CD14-positive monocyte (primary cell): ENCODE measurements at regions not wholly inside any gene's neighbourhood (a gene's known extent, or its start where the extent isn't known, plus 50 kb on each side); places are given as distances from the start of the nearest gene placed in this dataset.

Experiments used
- DNase-seq, 3 donors: peaks; one replicate each; pipeline ENCODE4 v3.0.0-alpha.2; 2011 to 2022
- H2AFZ ChIP-seq: 2 replicates; pipeline ENCODE4 v1.6.0; 2012; ENCODE audit warnings: mild to moderate bottlenecking, low read depth, low read length, inconsistent platforms; ENCODE audit not compliant: insufficient read depth, poor library complexity, severe bottlenecking
- H3K27ac ChIP-seq, 2 donors: 1 replicate in 1 of 2; 2 replicates in 1 of 2; pipeline ENCODE4 v1.5.1; 2012 to 2013; ENCODE audit warnings: low read length in 2 of 2, control low read depth in 1 of 2, inconsistent platforms in 1 of 2, low read depth in 1 of 2, mild to moderate bottlenecking in 1 of 2
- H3K27me3 ChIP-seq, 2 donors: one replicate each; pipeline versions ENCODE4 v1.6.0 to v1.6.1; 2011 to 2013; ENCODE audit warnings: low read length in 2 of 2; ENCODE audit not compliant: control insufficient read depth in 2 of 2, insufficient read depth in 2 of 2
- H3K36me3 ChIP-seq, 2 donors: replicated peaks in 1 of 2; 1 replicate in 1 of 2; 2 replicates in 1 of 2; pipeline versions ENCODE4 v1.5.1 to v1.6.1; 2012 to 2013; ENCODE audit warnings: low read length in 2 of 2, control low read depth in 1 of 2, inconsistent platforms in 1 of 2, mild to moderate bottlenecking in 1 of 2; ENCODE audit not compliant: insufficient read depth in 2 of 2, control insufficient read depth in 1 of 2
- H3K4me1 ChIP-seq, 2 donors: 1 replicate in 1 of 2; 2 replicates in 1 of 2; pipeline versions ENCODE4 v1.5.1 to v1.6.1; 2012 to 2013; ENCODE audit warnings: low read length in 2 of 2, control low read depth in 1 of 2, inconsistent platforms in 1 of 2, mild to moderate bottlenecking in 1 of 2, moderate library complexity in 1 of 2; ENCODE audit not compliant: insufficient read depth in 2 of 2, control insufficient read depth in 1 of 2
- H3K4me2 ChIP-seq: replicated peaks from 2 replicates; pipeline ENCODE3; 2012; ENCODE audit warnings: low read length, moderate library complexity, mild to moderate bottlenecking; ENCODE audit not compliant: poor library complexity, severe bottlenecking; ENCODE audit errors: extremely low read depth
- H3K4me3 ChIP-seq, 3 experiments: fragments of 200-600 bp in 1 of 3; sonication (generic) in 1 of 3; replicated peaks in 1 of 3; 1 replicate in 2 of 3; 2 replicates in 1 of 3; pipeline ENCODE4 v1.5.1; 2011 to 2013; ENCODE audit warnings: low read length in 3 of 3, mild to moderate bottlenecking in 3 of 3, control low read depth in 2 of 3, low read depth in 2 of 3, inconsistent platforms in 1 of 3, moderate library complexity in 1 of 3
- H3K79me2 ChIP-seq: 2 replicates; pipeline ENCODE4 v1.6.0; 2012; ENCODE audit warnings: mild to moderate bottlenecking, control low read depth, inconsistent platforms, low read length, moderate library complexity; ENCODE audit not compliant: insufficient read depth
- H3K9ac ChIP-seq: 2 replicates; pipeline ENCODE4 v1.6.0; 2017; ENCODE audit warnings: low read length, mild to moderate bottlenecking; ENCODE audit not compliant: insufficient read depth, poor library complexity, severe bottlenecking
- H3K9me3 ChIP-seq, 2 donors: replicated peaks in 1 of 2; 1 replicate in 1 of 2; 2 replicates in 1 of 2; pipeline versions ENCODE4 v1.5.1 to v1.6.1; 2012 to 2013; ENCODE audit warnings: low read length in 2 of 2, control low read depth in 1 of 2; ENCODE audit not compliant: control insufficient read depth in 1 of 2, insufficient read depth in 1 of 2
- H4K20me1 ChIP-seq: 2 replicates; pipeline ENCODE4 v1.6.0; 2012; ENCODE audit warnings: mild to moderate bottlenecking, low read length, control low read depth, moderate library complexity; ENCODE audit not compliant: insufficient read depth
- H3K27ac Mint-ChIP-seq, 7 donors: one replicate each; pipeline ENCODE4 v1.8.0; 2020; ENCODE audit warnings: mild to moderate bottlenecking in 7 of 7, mixed read lengths in 7 of 7, moderate library complexity in 6 of 7, inconsistent platforms in 2 of 7
- H3K27me3 Mint-ChIP-seq, 3 donors: one replicate each; pipeline ENCODE4 v1.8.0; 2021 to 2022; ENCODE audit warnings: low read depth in 3 of 3, mild to moderate bottlenecking in 3 of 3, mixed read lengths in 3 of 3, moderate library complexity in 3 of 3, inconsistent platforms in 1 of 3
- H3K36me3 Mint-ChIP-seq, 2 donors: one replicate each; pipeline ENCODE4 v1.8.0; 2020; ENCODE audit warnings: mixed read lengths in 2 of 2, inconsistent platforms in 1 of 2, mild to moderate bottlenecking in 1 of 2
- H3K4me1 Mint-ChIP-seq: one replicate; pipeline ENCODE4 v1.8.0; 2020; ENCODE audit warnings: mild to moderate bottlenecking, mixed read lengths
- H3K4me3 Mint-ChIP-seq, 2 donors: one replicate each; pipeline ENCODE4 v1.8.0; 2020; ENCODE audit warnings: mild to moderate bottlenecking in 2 of 2, mixed read lengths in 2 of 2, moderate library complexity in 1 of 2
- H3K9me3 Mint-ChIP-seq, 7 donors: one replicate each; pipeline ENCODE4 v1.8.0; 2020 to 2022; ENCODE audit warnings: mixed read lengths in 7 of 7, mild to moderate bottlenecking in 6 of 7, moderate library complexity in 6 of 7, inconsistent platforms in 2 of 7
- CTCF ChIP-seq: fragments of 200-600 bp; IDR thresholded peaks from one replicate; pipeline ENCODE4 v1.8.0; 2022; ENCODE audit warnings: antibody characterized with exemption, mild to moderate bottlenecking
- WGBS: methylation state at CpG from one replicate; pipeline ENCODE4 v1.1.5; 2013; ENCODE audit warnings: missing lambda C conversion rate; ENCODE audit not compliant: insufficient coverage; 5-methylcytosine and 5-hydroxymethylcytosine counted together
- intact Hi-C, 2 donors: fragments of 100-400 bp; cut with micrococcal nuclease; formaldehyde crosslinking; loops; one replicate each; pipeline versions ENCODE4 v1.15.0 to v1.15.1; 2023

GRCh38 chr1:90486996-90487395 lies 230.1 kb downstream of the BARHL2 start:
- H3K79me2 ChIP-seq, result no peaks in the 10 kb centered on the region
- no peak for TF ChIP-seq CTCF
- no CpG with 5 or more reads among the region's 3 CpGs for WGBS

GRCh38 chr1:90486134-90486824 lies 230.8 kb downstream of the BARHL2 start:
- no peaks in the 10 kb centered on the region for H3K4me1 Mint-ChIP-seq
- no peak overlapping the region for H3K9ac ChIP-seq
- H3K9me3 Mint-ChIP-seq, result peaks cover 0 to 2% (median 0%) of the 10 kb centered on the region in 7 donors
- DNase-seq, result no peak
- H3K4me3 Mint-ChIP-seq, result no peak overlapping the region
- peaks cover 0 to 2% (median 0%) of the 10 kb centered on the region in 3 donors for H3K27me3 Mint-ChIP-seq
- no peaks in the 10 kb centered on the region for H3K36me3 Mint-ChIP-seq
- H3K27ac Mint-ChIP-seq, result no peak overlapping the region
- no CpG with 5 or more reads among the region's 1 CpG for WGBS
- H3K4me1 ChIP-seq, result no peaks in the 10 kb centered on the region
- no peaks in the 10 kb centered on the region for H3K36me3 ChIP-seq
- no peak overlapping the region for H3K4me3 ChIP-seq
- no peaks in the 10 kb centered on the region for H3K9me3 ChIP-seq
- no peaks in the 10 kb centered on the region for H4K20me1 ChIP-seq
- H3K27ac ChIP-seq, result no peak overlapping the region
- no peak overlapping the region for H2AFZ ChIP-seq
- no peak overlapping the region for H3K4me2 ChIP-seq
- no peaks in the 10 kb centered on the region for H3K79me2 ChIP-seq
- no peaks in the 10 kb centered on the region for H3K27me3 ChIP-seq
- intact Hi-C loops, result no loop called here
- no peak for TF ChIP-seq CTCF

More at GRCh38 chr1:90486996-90487395, 230.1 kb downstream of the BARHL2 start:
- H3K4me3 ChIP-seq, result no peak overlapping the region
- Mint-ChIP-seq H3K4me1 (no peaks in the 10 kb centered on the region), H3K36me3 (no peaks in the 10 kb centered on the region), H3K9me3 (peaks cover 0 to 2% (median 0%) of the 10 kb centered on the region in 7 donors), H3K27me3 (peaks cover 0 to 2% (median 0%) of the 10 kb centered on the region in 3 donors), H3K4me3 (no peak overlapping the region), H3K27ac (no peak overlapping the region)
- H3K27me3 ChIP-seq, result no peaks in the 10 kb centered on the region
- no peaks in the 10 kb centered on the region for H3K9me3 ChIP-seq
- H3K4me2 ChIP-seq, result no peak overlapping the region
- no peak for DNase-seq
- H4K20me1 ChIP-seq, result no peaks in the 10 kb centered on the region
- H2AFZ ChIP-seq, result no peak overlapping the region
- H3K27ac ChIP-seq, result no peak overlapping the region
- H3K9ac ChIP-seq, result no peak overlapping the region
- no peaks in the 10 kb centered on the region for H3K4me1 ChIP-seq
- intact Hi-C loops, result no loop called here
- no peaks in the 10 kb centered on the region for H3K36me3 ChIP-seq
